Liver (tissue), 8 donors: ENCODE measurements at regions not wholly inside any gene's neighbourhood (a gene's known extent, or its start where the extent isn't known, plus 50 kb on each side); places are given as distances from the start of the nearest gene placed in this dataset.

Experiments used
- DNase-seq: peaks from one replicate; pipeline ENCODE4 v3.0.0-alpha.2; 2017; ENCODE audit warnings: low spot score
- H3K27ac ChIP-seq, 2 donors: one replicate each; pipeline ENCODE4 v1.7.0; 2013; ENCODE audit warnings: inconsistent platforms in 2 of 2, low read length in 2 of 2, control low read depth in 1 of 2, low read depth in 1 of 2, mild to moderate bottlenecking in 1 of 2
- H3K27me3 ChIP-seq, 4 donors: one replicate each; pipeline versions ENCODE4 v1.6.1 to v1.7.0; 2013; ENCODE audit warnings: low read length in 3 of 4, inconsistent platforms in 1 of 4, mild to moderate bottlenecking in 1 of 4, moderate library complexity in 1 of 4; ENCODE audit not compliant: control insufficient read depth in 4 of 4, insufficient read depth in 4 of 4
- H3K36me3 ChIP-seq, 4 donors: one replicate each; pipeline versions ENCODE4 v1.6.1 to v1.7.0; 2013; ENCODE audit warnings: low read length in 3 of 4, mild to moderate bottlenecking in 3 of 4, low read depth in 1 of 4, moderate library complexity in 1 of 4; ENCODE audit not compliant: control insufficient read depth in 4 of 4, insufficient read depth in 3 of 4
- H3K4me1 ChIP-seq, 4 donors: one replicate each; pipeline versions ENCODE4 v1.6.1 to v1.7.0; 2013; ENCODE audit warnings: low read length in 3 of 4, mild to moderate bottlenecking in 3 of 4, moderate library complexity in 1 of 4; ENCODE audit not compliant: control insufficient read depth in 4 of 4, insufficient read depth in 4 of 4
- H3K4me3 ChIP-seq, 3 donors: one replicate each; pipeline versions ENCODE4 v1.6.1 to v1.7.0; 2013; ENCODE audit warnings: low read length in 3 of 3, control low read depth in 1 of 3, low read depth in 1 of 3, mild to moderate bottlenecking in 1 of 3
- H3K9ac ChIP-seq, 2 donors: one replicate each; pipeline ENCODE4 v1.7.0; 2013; ENCODE audit warnings: low read length in 2 of 2, mild to moderate bottlenecking in 2 of 2, moderate library complexity in 2 of 2, control low read depth in 1 of 2, low read depth in 1 of 2
- H3K9me3 ChIP-seq, 4 donors: one replicate each; pipeline versions ENCODE4 v1.6.1 to v1.7.0; 2013; ENCODE audit warnings: low read length in 3 of 4; ENCODE audit not compliant: control insufficient read depth in 4 of 4
- EGR1 ChIP-seq, 2 donors: IDR thresholded peaks; 2 replicates each; pipeline ENCODE4 v1.6.1; 2016 to 2018; ENCODE audit warnings: antibody characterized with exemption in 2 of 2, low read depth in 2 of 2
- FOXA2 ChIP-seq: IDR thresholded peaks from 2 replicates; pipeline ENCODE4 v1.6.1; 2016; ENCODE audit warnings: antibody characterized with exemption
- GABPA ChIP-seq, 2 donors: IDR thresholded peaks in 1 of 2; conservative IDR thresholded peaks in 1 of 2; 2 replicates each; pipeline ENCODE4 v1.6.1; 2016; ENCODE audit warnings: antibody characterized with exemption in 2 of 2, mild to moderate bottlenecking in 1 of 2, moderate library complexity in 1 of 2
- HNF4A ChIP-seq, 2 donors: conservative IDR thresholded peaks; 2 replicates each; pipeline ENCODE4 v1.6.1; 2016; ENCODE audit warnings: antibody characterized with exemption in 2 of 2, mild to moderate bottlenecking in 2 of 2
- JUND ChIP-seq, 2 donors: IDR thresholded peaks; 2 replicates each; pipeline ENCODE4 v1.6.1; 2016; ENCODE audit warnings: antibody characterized with exemption in 2 of 2
- MAX ChIP-seq: IDR thresholded peaks from 2 replicates; pipeline ENCODE4 v1.6.1; 2016; ENCODE audit warnings: antibody characterized with exemption
- NR2F2 ChIP-seq: IDR thresholded peaks from 2 replicates; pipeline ENCODE4 v1.6.1; 2016; ENCODE audit warnings: antibody characterized with exemption
- RAD21 ChIP-seq, 2 donors: IDR thresholded peaks; 2 replicates each; pipeline ENCODE4 v1.6.1; 2016; ENCODE audit warnings: antibody characterized with exemption in 2 of 2, mild to moderate bottlenecking in 2 of 2
- RXRA ChIP-seq, 2 donors: IDR thresholded peaks; 2 replicates each; pipeline ENCODE4 v1.6.1; 2017 to 2018; ENCODE audit warnings: antibody characterized with exemption in 2 of 2, mild to moderate bottlenecking in 1 of 2
- SP1 ChIP-seq: IDR thresholded peaks from 2 replicates; pipeline ENCODE4 v1.6.1; 2018; ENCODE audit warnings: antibody characterized with exemption, mild to moderate bottlenecking
- TAF1 ChIP-seq: conservative IDR thresholded peaks from 2 replicates; pipeline ENCODE4 v1.6.1; 2016; ENCODE audit warnings: antibody characterized with exemption, mild to moderate bottlenecking
- YY1 ChIP-seq: IDR thresholded peaks from 2 replicates; pipeline ENCODE4 v1.6.1; 2016; ENCODE audit warnings: antibody characterized with exemption, mild to moderate bottlenecking
- WGBS: extraction: QIAGEN DNeasy Blood & Tissue Kit; methylation state at CpG from one replicate; pipeline ENCODE4 v1.1.7; 2013; 5-methylcytosine and 5-hydroxymethylcytosine counted together
- TF ChIP-seq, protein P1 (sequence below): fragments of 150-350 bp; IDR thresholded peaks from 2 replicates; pipeline ENCODE4 v1.5.1; 2017; ENCODE audit warnings: improper control_type of control experiment, low read depth, low read length; ENCODE audit not compliant: missing input control
- donor health status: healthy.
- donor health status: healthy.
- donor health status: healthy.
- donor health status: healthy.
- donor health status: healthy.

GRCh38 chr6:53441035-53441493 is 92.3 kb upstream of the ELOVL5 start:
- 64% methylated on average over 1 of the region's 1 CpG for WGBS

DNA sequence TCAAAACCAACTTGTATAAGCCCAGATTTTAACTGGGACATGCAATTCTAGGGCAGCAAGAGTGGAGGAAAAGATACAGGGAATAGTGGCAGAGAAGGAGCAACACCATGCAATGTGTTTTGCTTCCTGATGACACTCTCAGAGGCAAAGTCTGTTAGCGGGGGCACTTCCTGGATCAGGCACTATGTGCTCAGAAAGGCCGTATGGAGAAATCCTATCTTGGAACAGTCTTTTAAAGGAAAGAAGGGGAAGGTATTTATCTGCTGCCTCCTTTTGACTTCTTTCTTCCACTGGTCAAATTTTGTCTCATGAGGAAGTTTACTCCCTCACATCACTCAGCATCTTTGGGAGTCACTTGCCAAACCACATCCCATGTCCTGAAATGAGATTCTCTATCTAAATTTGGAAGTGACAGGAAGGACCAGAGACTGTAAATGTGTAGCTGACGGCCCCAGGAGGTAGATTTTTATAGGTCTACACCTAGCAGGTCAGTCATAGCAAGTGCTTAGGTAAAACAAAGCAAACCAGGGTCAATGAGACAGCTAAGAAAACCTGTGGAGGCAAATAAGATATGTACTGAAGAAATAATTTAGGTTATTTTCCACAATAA is 91.7 kb upstream of the ELOVL5 start:
- Histone ChIP-seq H3K9me3 (no peaks in the 10 kb centered on the region), H3K36me3 (no peaks in the 10 kb centered on the region), H3K4me3 (no peak overlapping the region), H3K4me1 (peaks cover 1 to 19% (median 10%) of the 10 kb centered on the region in 4 donors), H3K27ac (no peak overlapping the region), H3K27me3 (no peaks in the 10 kb centered on the region), H3K9ac (no peak overlapping the region)
- DNase-seq = no peak
- no peak for TF ChIP-seq GABPA (IDR thresholded peaks at IDR 0.05 in 1 of 2, conservative IDR thresholded peaks at IDR 0.05 in 1 of 2)
- TF ChIP-seq MAX = no peak
- TF ChIP-seq YY1 = no peak
- TF ChIP-seq RAD21 (IDR thresholded peaks at IDR 0.05) = no peak
- TF ChIP-seq JUND (IDR thresholded peaks at IDR 0.05) = no peak
- no peak for TF ChIP-seq TAF1
- TF ChIP-seq FOXA2 = no peak
- TF ChIP-seq, protein P1, sequence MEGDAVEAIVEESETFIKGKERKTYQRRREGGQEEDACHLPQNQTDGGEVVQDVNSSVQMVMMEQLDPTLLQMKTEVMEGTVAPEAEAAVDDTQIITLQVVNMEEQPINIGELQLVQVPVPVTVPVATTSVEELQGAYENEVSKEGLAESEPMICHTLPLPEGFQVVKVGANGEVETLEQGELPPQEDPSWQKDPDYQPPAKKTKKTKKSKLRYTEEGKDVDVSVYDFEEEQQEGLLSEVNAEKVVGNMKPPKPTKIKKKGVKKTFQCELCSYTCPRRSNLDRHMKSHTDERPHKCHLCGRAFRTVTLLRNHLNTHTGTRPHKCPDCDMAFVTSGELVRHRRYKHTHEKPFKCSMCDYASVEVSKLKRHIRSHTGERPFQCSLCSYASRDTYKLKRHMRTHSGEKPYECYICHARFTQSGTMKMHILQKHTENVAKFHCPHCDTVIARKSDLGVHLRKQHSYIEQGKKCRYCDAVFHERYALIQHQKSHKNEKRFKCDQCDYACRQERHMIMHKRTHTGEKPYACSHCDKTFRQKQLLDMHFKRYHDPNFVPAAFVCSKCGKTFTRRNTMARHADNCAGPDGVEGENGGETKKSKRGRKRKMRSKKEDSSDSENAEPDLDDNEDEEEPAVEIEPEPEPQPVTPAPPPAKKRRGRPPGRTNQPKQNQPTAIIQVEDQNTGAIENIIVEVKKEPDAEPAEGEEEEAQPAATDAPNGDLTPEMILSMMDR = no peak
- no peak for TF ChIP-seq SP1
- no peak for TF ChIP-seq NR2F2
- no peak for TF ChIP-seq HNF4A (conservative IDR thresholded peaks at IDR 0.05)
- WGBS = 64% methylated on average over 3 of the region's 3 CpGs

More at GRCh38 chr6:53441035-53441493, 92.3 kb upstream of the ELOVL5 start:
- Histone ChIP-seq H3K9me3 (no peaks in the 10 kb centered on the region), H3K36me3 (no peaks in the 10 kb centered on the region), H3K27me3 (no peaks in the 10 kb centered on the region), H3K9ac (no peak overlapping the region), H3K4me1 (peaks cover 1 to 19% (median 10%) of the 10 kb centered on the region in 4 donors), H3K27ac (no peak overlapping the region), H3K4me3 (no peak overlapping the region)
- no peak for TF ChIP-seq RAD21 (IDR thresholded peaks at IDR 0.05)
- no peak for DNase-seq

DNA sequence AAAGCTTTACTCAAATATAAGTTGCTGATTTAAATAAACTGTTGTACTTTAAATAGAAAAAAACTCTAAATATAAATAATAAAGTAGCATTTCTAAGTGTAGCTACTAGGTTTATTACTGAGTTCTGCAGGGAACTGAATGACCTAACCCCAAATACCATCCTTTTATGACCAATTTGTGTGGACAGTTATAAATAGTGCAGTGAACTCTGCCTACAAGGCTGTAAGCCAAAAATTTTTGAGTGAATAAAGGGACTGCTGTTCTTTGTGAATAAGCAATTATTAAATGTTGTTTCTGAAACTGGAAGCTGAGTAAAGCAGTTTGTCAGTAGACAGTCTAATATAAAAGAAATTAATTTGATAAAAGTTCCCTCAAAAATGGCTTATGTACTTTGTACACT is 90.8 kb upstream of the ELOVL5 start:
- Histone ChIP-seq H3K27me3 (no peaks in the 10 kb centered on the region), H3K36me3 (no peaks in the 10 kb centered on the region), H3K9me3 (no peaks in the 10 kb centered on the region), H3K9ac (no peak overlapping the region), H3K27ac (no peak overlapping the region), H3K4me3 (no peak overlapping the region), H3K4me1 (peaks cover 1 to 19% (median 10%) of the 10 kb centered on the region in 4 donors)
- no peak for DNase-seq
- TF ChIP-seq NR2F2 (peak; percentile 41), EGR1 (IDR thresholded peaks at IDR 0.05; ENCODE audit: low read depth in 2 of 2) (no peak), RXRA (IDR thresholded peaks at IDR 0.05) (peak; percentile 12 to 45)
